Inflammatory macrophage treated with lipopolysaccharide for 4 hours (primary cell): ENCODE measurements at regions not wholly inside any gene's neighbourhood (a gene's known extent, or its start where the extent isn't known, plus 50 kb on each side); places are given as distances from the start of the nearest gene placed in this dataset.
A peak's percentile ranks its signal among the peaks of the same experiment; 100 is the strongest.
"Not testable (repeated sequence)": the region's sequence is repeated elsewhere in the genome, so short reads cannot be mapped to it uniquely, and the experiment has no call there.

Source experiments
- DNase-seq: peaks from one replicate; pipeline ENCODE4 v3.0.0-alpha.2; 2020

- peak; percentile 14 for DNase-seq
These were observed 119.4 kb upstream of the IQSEC1 start for GRCh38 chr3:13192471-13193213.

GRCh38 chr3:13191016-13191415, 117.8 kb upstream of the IQSEC1 start:
- no peak for DNase-seq

DNA sequence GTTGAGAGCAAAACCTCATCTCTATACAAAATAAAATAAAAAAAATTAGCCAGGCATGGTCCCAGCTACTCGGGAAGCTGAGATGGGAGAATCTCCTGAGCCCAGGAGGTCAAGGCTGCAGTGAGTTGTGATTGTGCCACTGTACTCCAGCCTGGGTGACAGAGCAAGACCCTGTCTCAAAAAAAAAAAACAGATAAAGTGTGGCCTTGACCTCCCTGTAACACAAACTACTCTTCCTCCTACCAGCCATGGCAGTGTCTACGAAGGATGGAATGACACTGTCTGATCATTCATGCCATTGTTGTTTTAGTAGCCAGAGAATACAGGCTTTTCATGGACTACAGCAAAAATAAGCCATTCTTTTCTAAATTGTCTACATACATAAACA, 117.1 kb upstream of the IQSEC1 start:
- no peak for DNase-seq

GRCh38 chr3:13189639-13190377, 116.6 kb upstream of the IQSEC1 start:
- DNase-seq, result peak; percentile 66

- DNase-seq, result no peak
These were observed 115.7 kb upstream of the IQSEC1 start for GRCh38 chr3:13188975-13189374.

- DNase-seq, result no peak
These were observed 115.1 kb upstream of the IQSEC1 start for GRCh38 chr3:13188181-13188779.

- DNase-seq, result no peak
These were observed 114.4 kb upstream of the IQSEC1 start for GRCh38 chr3:13187593-13187992.

DNA sequence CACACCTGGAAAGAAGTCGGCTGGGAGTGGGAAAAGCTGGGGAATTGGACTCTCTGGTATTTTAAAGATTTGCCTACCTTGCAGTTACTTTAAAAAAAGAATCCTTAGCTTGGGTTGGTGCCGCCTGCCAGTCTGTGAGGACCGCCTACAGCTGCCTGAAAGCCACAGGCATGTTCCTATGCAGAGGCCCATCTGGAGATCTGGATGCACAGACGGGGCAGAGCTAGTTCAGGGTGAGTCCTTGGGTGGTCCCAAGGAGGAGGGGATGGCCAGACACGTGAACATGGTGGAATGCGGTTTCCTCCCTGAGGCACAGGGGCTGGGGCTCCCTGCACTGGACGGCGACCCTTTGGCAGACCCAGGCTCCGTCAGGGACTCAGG, 113.2 kb upstream of the IQSEC1 start:
- DNase-seq, result no peak

DNA sequence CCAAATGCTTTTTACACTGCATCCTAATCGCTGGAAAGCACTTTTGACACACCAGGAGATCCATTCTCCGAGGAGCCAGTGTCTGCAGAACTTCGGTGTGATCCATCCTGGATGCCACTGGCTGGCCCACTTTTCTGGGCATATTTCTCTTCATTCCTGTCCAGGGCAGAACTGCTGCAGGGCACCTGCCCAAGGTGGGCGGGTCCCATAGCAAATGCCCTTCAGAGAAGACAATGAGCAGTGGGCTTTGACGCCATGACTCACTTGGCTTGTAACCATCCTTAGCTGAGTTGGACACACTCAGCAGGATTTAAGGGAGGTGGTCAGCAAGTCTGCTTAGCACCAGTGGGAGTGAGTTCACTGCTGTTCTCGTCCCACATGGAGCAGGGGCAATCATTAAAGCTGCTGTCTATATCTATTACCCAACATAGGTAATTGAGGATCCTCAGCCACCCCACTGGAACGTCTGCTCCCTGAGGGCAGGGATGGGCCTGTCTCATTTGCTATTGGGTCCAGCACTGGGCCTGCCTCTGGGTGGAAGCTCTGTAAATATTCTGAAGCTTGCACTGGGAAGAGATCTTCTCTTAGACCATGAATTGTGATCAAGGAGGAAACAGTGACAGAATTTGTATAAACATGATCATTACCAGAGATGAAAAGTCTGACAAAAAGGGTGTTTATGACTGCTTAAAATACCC, 112.7 kb upstream of the IQSEC1 start:
- no peak for DNase-seq

GRCh38 chr3:13179582-13180210, 106.5 kb upstream of the IQSEC1 start:
- not testable (repeated sequence) for DNase-seq

- DNase-seq, result no peak
These were observed 106.0 kb upstream of the IQSEC1 start for GRCh38 chr3:13179181-13179580.

- no peak for DNase-seq
These were observed 104.9 kb upstream of the IQSEC1 start for GRCh38 chr3:13178107-13178506.

GRCh38 chr3:13177641-13178040, 104.4 kb upstream of the IQSEC1 start:
- no peak for DNase-seq

DNA sequence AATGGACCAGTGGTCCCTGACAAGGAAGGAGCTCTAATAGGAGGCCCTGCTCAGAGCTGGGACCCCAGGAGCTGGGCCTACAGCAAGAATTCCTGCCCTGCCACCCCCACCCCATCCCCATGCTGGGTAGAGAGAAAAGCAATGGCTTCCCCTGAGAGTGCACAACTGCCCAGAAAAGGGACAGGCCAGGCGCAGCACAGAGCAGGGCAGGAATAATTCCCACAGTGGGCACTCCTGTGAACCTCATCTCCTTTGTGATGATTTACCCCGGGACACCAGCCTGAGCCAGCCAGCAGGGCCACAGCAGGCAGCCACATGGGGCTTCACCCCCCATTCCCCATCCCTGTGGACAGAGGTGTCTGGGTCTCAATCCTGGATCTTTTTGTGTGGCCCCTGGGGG, 104.0 kb upstream of the IQSEC1 start:
- DNase-seq, result no peak

- no peak for DNase-seq
These were observed 103.2 kb upstream of the IQSEC1 start for GRCh38 chr3:13176445-13176844.

- DNase-seq, result no peak
These were observed 101.5 kb upstream of the IQSEC1 start for GRCh38 chr3:13174803-13175135.

GRCh38 chr3:13174011-13174802, 101.0 kb upstream of the IQSEC1 start:
- no peak for DNase-seq

DNA sequence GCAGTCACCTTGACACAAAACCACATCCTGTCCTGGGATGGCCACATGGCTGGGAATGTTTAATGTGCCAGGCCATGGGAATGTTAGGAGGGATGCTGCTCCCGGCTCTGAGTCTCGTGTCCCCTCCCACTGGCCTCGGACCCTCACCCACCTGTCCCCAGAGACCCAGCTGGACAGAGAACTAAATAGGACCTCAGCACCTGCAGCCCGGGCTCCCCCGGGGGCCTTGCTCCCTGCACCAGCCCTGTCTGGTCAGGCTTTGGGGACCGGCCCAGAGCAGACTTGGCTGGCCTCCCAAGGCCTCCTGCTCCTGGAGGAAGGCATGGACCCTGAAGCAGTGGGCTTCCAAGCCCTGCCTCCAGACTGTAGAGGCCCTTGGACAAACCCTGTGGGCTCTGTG, 100.0 kb upstream of the IQSEC1 start:
- DNase-seq, result no peak

GRCh38 chr3:13172644-13173013, 99.4 kb upstream of the IQSEC1 start:
- no peak for DNase-seq

- no peak for DNase-seq
These were observed 98.7 kb upstream of the IQSEC1 start for GRCh38 chr3:13171704-13172643.

DNA sequence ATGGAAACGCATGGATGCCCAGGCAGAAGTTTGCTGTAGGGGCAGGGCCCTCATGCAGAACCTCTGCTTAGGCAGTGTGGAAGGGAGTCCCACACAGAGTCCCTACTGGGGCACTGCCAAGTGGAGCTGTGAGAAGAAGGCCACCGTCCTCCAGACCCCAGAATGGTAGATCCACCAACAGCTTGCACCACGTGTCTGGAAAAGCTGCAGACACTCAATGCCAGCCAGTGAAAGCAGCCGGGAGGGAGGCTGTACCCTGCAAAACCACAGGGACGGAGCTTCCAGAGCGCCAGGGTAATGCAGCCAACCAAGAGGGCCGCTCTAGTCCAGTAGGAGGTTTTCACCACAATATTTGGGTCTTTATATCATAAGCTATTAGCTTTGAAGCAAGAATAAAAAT, 97.1 kb upstream of the IQSEC1 start:
- DNase-seq, result no peak
